CD4-positive, alpha-beta T cell treated with Interleukin-21 for 1 hour (primary cell): ENCODE measurements at regions not wholly inside any gene's neighbourhood (a gene's known extent, or its start where the extent isn't known, plus 50 kb on each side); places are given as distances from the start of the nearest gene placed in this dataset.
"Not testable (repeated sequence)": the region's sequence is repeated elsewhere in the genome, so short reads cannot be mapped to it uniquely, and the experiment has no call there.

Experiments used
- DNase-seq: peaks from one replicate; pipeline ENCODE4 v3.0.0-alpha.2; 2020

DNA sequence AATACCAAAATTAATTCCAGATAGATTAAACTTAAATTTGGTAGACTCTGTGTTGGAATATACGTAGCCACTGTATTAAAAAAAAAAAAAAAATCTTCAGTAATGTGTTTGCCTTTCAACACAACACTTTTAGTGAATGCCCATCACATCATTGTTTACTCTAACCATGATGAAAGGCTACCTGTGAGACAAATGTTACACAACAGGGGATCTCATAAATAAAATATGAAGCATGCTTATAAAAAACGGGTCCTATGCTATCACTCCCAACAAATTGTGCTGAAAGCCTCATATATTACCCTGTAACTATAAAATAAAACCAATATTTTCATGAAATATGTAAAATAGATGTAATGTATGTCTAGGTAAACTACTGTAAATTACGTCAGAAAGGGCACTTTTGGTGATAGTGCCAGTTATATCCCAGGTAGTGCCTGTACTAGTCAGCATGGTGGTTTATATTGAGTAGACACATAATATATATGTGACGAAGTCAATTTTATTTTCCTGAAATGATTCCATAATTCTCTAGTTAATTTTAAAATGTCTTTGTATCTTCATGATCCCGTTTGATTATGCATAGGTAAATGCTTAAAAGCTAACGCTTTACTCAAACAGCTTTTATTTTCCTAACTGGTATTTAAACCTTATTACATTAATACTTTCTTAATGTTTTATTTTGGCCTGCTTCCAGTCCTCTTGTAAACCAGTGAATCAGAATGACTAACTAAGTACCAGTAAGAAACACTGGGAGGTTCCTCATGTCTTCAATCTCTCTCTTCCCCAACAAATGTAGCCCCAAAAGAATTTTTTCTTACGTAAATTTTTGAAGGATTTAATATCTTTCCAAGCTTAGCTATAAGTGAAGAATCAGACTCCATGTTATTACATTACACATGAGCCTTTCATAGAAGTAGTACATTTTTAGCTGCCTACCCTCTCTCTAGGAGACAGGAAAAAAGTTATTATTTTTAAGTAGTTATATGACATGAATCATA is 420.3 kb downstream of the GABRG2 start:
- DNase-seq, result no peak

DNA sequence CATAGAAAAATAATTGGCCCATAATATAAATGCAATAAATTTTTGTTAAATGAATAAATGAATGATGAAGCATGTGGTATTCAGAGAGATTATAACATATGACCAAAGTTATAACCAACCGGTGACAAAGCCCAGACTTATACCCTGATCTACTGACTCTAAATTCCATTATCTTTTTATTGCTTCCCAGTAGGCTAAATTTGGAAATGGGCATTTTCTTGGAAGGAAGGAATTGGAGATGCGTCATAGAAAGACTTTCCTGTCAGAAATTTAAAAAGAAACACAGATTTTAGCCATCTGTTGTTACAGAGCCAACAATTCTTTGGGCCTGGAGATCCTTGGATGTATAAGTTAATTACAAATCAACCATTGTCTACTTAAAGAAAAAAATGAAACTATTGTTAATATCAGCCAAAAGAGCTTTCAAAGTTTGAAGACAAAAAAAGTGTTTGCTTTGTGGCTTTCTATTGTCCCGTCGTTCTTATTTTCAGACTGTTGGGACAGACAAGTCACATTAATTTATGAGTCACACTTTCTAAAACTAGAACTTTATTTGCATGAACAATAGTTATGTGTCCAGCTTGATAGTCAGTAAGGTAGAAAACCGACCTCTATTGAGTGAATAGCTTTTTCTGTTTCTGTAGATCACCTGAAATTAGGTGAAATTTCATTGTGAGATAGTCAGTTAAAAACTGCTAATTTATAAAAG is 428.7 kb downstream of the GABRG2 start:
- no peak for DNase-seq

DNA sequence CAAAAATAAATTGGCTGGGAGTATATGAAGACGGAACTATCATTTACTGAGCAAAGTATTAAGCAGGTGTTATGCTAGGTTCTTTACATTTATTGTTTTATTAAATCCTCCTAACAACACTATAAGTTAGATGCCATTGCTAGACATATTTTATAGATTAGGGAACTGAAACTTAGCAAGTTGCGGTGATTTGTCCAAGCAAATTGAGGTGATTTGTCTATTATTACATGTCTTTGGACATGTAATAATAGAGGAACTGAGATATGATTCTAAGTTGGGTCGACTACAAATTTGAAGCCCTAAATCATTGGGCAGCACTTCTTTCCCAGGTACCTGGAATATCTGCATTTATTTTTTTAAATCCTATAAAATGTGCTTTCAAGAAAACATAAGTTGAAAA is 429.9 kb downstream of the GABRG2 start:
- DNase-seq, result no peak

DNA sequence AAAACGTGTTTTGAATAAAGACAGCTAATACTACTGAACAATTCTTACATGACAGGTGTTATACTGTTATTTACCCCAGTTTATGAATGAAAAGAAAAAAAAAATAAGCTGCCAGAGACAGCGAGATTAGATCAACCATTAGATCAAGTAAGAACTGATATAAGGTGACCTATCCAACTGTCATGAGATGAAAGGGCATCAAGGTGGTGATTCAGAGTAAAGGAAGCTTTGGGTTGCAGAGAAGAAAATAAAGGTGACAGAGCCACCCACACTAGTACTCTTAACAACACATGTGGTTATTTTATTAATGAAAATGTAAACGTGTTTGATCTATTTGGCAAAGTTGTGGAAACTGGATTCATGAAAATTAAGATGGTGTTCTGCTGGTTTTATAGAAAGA is 435.2 kb downstream of the GABRG2 start:
- no peak for DNase-seq

DNA sequence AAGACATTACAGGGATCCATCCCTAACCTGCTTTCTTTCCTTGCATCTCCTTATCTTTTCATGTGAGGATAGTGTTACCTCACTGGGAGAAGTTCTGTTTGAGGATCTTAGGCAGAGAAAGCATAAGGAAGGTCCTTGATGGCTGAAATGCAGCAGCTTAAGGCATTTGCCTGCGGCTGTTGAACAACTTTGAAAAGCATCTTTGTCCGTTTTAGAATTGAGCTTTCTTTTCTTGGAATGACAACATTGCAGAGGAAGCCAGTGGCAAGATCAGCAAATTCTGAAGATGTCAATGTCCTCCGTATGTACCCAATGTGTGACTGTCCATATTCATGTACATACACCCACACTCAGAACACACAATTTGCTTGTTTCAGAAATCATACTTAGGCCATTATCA is 436.2 kb downstream of the GABRG2 start:
- no peak for DNase-seq

DNA sequence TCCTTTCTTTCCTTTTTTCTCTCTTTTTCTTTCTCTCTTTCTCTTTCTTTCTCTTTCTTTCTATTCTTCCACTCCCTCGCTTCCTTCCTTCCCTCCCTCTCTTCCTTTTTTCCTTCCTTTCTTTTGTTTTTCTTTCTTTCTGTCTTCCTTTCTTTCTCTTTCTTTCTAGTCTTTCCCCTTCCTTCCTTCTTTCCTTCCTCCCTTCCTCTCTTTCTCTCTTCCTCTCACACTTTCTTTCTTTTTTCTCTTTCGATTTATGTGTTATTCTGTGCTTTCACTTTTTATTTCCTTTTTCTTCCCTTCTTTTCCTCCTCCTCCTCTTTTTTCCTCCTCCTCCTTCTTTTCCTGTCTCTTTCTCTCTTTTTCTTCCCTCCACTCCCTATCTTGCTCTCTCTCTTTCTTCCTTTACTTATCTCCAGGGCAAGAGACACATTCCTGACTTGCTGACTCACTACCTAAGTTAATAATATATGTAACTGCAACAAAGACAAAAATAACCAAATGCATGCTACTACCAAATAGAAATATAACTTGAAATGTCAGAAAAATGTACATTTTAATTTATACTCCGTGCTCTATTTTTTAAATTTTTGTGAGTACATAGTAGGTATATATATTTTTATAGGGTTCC is 445.5 kb downstream of the GABRG2 start:
- no peak for DNase-seq

DNA sequence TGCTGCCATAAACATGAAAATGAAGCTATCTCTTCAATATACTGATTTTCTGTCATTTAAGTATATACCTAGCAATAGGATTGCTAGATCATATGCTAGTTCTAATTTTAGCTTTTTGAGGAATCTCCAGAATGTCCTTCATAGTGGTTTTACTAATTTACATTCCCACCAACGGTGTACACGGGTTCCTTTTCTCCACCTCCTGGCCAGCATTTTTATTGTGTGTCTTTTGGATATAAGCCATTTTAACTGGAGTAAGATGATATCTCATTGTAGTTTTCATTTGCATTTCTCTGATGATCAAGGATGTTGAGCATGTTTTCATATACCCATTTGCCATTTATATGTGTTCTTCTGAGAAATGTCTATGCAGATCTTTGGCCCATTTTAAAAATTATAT is 446.5 kb downstream of the GABRG2 start:
- DNase-seq, result no peak

DNA sequence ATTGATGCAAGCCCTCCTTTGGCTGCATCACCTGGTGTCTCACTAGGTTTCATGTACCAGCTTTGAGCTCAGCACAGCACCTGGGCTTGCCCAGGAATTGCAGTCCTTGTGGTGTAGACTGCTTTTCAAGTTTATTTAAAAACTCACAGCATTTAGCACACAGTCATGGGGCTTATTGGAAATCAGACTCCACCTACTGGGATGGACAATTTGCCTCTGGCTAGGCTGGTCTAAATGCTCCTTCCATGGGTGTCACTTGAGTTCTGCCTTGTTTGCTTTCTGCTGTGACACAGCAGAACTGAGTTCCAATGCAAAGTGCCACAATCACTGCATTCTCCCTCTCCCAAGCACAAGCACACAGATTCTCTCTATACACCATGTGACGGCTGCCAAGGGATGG is 453.3 kb downstream of the GABRG2 start:
- no peak for DNase-seq

DNA sequence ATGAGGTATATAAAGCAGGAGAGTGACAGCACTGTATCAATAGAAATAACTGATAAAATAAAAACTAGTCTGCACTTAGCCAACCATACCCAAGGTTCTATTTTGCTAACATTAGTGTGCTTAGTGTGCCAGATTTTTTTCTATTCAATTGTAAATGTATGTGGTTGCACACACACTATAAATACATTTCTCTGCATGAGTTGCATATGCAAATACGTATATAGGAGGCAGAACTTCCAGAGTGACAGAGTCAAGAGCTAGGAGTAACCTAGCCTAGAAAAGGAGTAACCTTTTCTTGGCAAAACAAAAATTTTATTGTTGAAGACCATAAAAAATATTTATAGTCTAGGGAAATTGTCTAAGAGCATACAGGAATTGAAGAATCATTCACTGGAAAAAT is 461.6 kb downstream of the GABRG2 start:
- no peak for DNase-seq

DNA sequence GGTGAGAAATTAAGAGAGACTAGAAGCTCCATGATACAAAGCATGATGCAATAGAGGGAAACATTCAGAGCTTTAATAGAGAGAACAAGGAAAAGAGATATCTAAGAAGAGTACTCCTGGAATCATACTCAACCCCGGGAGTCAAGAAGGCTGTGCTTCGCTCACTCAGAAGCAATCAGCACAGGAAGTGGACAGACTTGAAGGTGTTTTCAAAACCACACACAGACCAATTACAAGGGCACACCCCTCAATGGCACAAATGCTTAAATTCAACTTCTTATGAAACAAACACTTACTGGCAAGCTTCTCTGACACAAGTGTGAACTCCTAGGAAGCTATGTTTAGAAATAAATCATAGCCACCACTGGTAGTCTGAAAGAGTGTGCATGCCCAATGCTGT is 462.3 kb downstream of the GABRG2 start:
- no peak for DNase-seq

DNA sequence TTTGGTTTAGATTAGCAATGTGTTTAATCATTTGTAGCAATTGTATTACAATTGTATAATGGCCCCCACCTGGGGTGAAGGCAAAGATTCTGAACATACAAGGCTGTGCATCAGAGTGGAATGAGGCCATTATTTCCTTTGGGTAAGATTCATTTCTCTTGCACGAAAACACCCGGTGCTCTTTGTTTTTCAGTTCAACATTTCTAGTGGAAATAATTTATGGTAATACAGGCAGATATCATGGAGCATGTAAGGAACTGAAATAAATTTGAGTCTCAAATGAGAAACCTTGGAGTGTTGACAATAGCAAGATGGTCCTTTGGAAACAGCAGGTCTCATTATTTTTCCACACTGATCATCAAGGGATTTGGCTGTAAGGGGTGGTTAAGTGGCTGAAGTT is 475.9 kb downstream of the GABRG2 start:
- DNase-seq, result no peak

DNA sequence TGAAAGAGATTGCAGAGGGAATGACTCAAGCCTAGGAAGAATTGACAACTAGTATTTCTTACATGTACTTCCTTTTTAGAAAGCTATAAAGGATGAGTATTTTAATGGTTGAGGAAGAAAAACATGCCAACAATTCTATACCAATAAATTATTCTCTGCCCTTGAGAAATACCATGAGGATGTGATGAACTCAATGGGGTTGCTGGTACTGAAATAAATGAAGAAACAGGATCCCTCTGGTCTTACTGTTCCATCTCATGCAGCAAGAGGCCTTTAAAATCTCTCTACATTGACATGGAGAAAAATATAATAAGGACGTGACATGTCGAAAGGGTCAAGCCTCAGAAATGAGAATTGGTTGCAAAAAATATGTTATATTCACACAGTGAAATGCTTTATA is 477.3 kb downstream of the GABRG2 start:
- DNase-seq, result no peak

DNA sequence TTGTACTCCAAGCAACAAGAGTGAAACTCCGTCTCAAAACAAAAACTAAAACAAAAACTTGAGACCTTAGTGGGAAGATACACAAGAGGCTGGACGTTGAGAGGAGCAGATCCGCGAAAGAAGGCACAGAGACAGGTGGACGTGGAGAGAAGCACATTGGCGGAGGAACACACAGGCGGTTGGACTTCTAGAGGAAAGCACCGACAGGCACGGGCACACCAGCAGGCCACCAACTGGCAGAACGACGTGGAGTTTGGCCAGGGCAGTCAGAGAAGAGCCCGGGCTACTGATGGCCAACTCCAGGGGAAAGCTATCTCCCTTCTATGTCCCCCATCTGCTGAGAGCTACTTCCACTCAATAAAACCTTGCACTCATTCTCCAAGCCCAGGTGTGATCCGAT is 482.7 kb downstream of the GABRG2 start:
- no peak for DNase-seq

DNA sequence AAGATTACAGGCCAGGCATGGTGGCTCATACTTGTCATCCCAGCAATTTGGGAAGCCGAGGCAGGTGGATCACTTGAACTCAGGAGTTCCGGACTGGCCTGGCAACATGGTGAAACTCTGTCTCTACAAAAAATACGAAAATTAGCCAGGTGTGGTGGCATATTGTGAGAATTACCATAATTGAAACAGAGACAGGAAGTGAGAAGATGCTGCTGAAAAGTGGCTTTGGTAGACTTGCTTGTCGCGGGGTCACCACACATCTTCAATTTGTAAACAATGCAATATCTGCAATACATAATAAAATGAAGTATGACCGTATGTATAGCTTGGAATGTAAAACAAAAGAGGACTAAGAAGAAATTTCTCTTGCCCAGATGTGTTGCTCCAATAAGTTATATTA is 490.5 kb downstream of the GABRG2 start:
- DNase-seq, result no peak

DNA sequence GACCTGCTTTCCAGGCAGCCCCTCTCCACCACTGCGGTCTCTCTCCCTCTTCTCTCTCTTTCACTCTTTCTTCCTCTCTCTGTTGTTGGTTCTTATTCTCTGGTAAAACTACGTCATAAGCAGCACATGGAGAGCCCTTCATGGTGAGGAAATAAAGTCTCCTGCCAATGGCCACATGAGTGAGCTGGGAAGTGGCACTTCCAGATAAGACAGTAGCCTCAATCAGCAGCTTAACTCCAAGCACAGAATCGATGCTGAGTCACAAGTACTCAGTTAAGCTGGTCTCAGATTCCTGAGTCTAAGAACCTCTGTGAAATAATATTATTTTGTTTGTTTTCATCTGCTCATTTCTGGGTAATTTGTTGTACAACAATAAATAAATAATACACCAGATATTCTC is 500.1 kb downstream of the GABRG2 start:
- DNase-seq, result no peak

DNA sequence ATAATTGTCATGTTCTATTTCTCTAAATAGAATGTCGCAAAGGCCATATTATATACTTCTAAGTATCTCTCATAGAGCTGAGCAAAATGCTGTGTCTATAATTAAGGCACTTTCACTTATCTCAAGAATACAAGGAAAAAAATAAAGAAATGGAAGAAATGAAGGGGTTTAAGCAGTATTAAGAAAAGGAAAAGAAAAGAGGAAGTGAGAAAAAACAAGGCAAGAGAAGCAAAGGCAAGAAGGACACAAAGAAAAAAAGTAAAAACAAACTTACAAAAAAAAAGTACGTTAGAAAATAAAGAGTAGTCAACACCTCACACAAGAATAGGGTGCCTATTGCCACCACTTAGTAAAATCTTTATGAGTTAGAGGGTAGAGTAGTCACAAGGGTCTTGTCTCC is 506.2 kb downstream of the GABRG2 start:
- no peak for DNase-seq

DNA sequence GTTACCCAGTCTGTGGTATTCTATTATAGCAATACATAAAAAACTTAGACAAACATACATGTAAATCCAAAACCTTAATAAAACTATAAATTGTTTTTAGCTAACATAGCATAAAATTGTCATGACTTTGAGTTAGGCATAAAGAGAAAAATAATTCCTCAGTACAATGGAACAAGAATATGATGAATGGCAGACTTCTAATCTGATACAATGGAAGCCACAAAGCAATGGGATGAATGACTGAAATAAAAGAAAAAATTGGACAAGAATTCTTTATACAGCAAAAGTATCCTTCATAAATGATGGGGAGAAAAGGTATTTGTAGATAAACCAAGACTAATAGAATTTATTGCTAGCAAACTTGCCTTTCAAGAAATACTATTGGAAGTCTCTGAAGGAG is 524.2 kb downstream of the GABRG2 start:
- DNase-seq, result no peak

DNA sequence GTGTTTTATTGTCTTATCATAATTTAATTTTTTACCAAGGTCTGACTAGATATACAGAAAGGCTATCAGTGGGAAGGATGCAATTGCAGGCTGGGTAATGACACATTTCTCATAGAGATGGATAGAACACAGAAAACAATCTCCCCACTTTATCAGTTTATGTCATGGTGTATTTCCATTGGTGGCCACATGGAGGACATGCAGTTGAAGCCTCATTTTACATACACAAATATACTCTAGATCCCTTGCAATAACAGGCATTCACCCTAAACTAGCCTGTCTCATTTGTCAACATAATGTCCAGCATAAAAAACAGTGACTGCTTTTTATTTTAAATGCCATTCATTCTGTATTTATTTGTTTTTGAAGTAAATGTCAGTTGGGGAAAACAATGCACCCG is 526.3 kb downstream of the GABRG2 start:
- no peak for DNase-seq

DNA sequence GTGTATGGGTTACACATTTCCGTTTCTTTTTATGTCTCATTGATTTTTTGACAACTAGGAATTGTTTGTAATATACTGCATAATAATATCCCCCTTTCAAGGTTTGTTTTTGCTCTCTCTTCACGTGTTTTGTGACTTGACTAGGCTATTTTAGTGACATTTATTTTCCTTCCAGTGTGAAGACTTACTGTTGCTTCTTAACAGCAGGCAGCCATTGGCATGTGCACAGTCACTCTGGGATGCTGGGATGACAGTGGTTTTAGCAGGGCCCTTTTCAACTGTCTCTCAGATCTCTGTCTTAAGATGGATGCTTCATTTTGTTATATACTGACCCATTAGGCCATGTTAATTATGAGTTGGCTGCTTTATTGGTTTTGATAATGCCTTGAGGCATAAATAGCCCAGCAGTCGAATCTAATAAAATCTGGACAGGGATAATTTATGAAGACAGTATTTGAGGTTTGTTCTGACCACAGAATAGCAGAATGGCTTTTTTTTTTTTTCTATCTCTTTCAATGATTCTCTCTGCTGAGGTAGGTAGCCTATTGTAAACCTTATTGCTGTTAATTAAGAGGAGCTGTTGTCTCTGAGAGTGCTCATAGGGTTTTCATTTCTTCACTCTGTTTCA is 536.0 kb downstream of the GABRG2 start:
- DNase-seq, result no peak

DNA sequence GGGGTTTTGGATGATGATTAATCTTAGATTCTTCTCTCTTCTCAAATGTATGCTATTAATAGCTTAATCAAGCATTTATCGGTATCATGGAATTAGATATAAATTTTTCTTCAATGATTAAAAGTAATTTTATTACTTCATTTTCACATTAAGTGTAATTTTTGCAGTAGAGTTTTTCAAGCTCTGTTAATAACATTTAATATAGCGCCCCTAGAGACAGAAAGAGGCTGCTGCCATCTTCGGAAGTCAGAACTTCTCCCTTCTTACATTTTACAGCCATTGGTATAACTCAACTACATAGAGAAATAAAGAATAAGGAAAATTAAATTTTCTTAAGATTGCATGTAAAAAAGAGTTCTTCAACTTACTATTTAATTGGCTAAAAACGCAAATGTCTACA is 540.3 kb downstream of the GABRG2 start:
- DNase-seq, result no peak

DNA sequence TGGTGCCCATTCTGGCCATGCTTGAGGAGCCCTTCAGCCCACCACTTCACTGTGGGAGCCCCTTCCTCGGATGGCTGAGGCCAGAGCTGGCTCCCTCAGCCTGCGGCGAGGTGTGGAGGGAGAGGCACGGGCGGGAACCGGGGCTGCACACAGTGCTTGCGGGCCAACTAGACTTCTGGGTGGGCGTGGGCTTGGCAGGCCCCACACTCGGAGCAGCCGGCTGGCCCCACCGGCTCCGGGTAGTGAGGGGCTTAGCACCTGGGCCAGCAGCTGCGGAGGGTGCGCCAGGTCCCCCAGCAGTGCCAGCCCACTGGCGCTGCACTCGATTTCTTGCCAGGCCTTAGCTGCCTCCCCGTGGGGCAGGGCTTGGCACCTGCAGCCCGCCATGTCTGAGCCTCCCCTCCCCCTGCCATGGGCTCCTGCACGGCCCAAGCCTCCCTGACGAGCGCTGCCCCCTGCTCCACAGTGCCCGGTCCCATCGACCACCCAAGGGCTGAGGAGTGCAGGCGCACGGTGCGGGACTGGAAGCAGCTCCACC is 554.2 kb downstream of the GABRG2 start:
- not testable (repeated sequence) for DNase-seq

DNA sequence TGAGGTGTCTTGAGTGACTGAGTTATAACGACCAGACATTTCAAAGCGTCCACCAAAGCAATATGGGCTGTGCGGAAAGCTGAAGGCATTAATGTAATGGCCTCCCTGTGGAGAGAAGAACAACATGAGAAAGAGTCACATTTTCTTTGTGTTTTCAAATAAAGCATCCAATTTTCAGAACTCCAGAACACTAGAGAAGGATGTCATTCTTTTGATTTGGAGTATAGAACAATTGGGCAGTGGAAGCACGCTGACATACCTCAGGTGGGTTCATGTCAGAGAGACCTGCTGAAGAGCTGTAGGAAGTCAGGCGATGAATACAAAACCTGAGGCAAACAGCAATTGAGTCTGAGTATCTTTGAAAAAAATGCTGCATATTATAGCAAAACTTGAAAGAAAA is 556.5 kb downstream of the GABRG2 start:
- no peak for DNase-seq

DNA sequence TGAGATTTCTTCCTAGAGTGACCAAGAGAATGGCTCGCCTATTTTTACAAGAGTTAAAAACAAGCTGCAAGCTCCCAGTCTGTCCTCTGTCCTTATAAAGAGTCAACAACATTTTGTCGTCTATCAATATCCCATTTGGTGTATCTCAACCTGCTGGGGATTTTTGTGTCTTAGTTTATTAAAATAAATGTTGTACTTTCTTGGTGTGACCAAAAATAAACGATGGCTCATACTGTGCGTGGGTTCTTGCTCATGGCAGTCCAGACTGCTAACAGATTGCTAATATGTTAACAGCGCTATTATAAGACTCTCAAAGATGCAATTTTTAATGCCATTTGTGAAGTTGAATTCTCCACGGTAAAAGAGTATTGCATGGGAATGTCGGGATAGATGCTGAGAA is 569.9 kb downstream of the GABRG2 start:
- no peak for DNase-seq
